Transverse colon (tissue), 4 donors: ENCODE measurements at regions not wholly inside any gene's neighbourhood (a gene's known extent, or its start where the extent isn't known, plus 50 kb on each side); places are given as distances from the start of the nearest gene placed in this dataset.
A peak's percentile ranks its signal among the peaks of the same experiment; 100 is the strongest.

Source experiments
- DNase-seq: peaks from one replicate; pipeline ENCODE4 v3.0.0-alpha.2; 2019
- H3K27ac ChIP-seq, 4 donors: fragments of 200-600 bp; sonication (generic); 2 replicates each; pipeline ENCODE4 v1.5.1; 2016 to 2018; ENCODE audit warnings: inconsistent platforms in 4 of 4
- H3K27me3 ChIP-seq: fragments of 200-600 bp; sonication (generic); 2 replicates; pipeline ENCODE4 v1.5.1; 2017; ENCODE audit warnings: inconsistent platforms
- H3K36me3 ChIP-seq, 4 donors: fragments of 200-600 bp; sonication (generic); 2 replicates each; pipeline ENCODE4 v1.5.1; 2017 to 2019; ENCODE audit warnings: inconsistent platforms in 4 of 4
- H3K4me1 ChIP-seq, 4 donors: fragments of 200-600 bp; sonication (generic); 2 replicates each; pipeline ENCODE4 v1.5.1; 2017 to 2020; ENCODE audit warnings: inconsistent platforms in 4 of 4
- H3K4me3 ChIP-seq, 4 donors: fragments of 200-600 bp; sonication (generic); 1 replicate in 1 of 4; 2 replicates in 3 of 4; pipeline versions ENCODE4 v1.5.1 to v1.6.1; 2017 to 2019; ENCODE audit warnings: inconsistent platforms in 4 of 4
- H3K9me3 ChIP-seq, 2 donors: fragments of 200-600 bp; sonication (generic); 2 replicates each; pipeline ENCODE4 v1.5.1; 2017 to 2019; ENCODE audit warnings: inconsistent platforms in 2 of 2
- CTCF ChIP-seq, 5 experiments: fragments of 200-600 bp in 3 of 5; fragments of 450-650 bp in 2 of 5; sonication (generic) in 3 of 5; IDR thresholded peaks; 1 replicate in 2 of 5; 2 replicates in 3 of 5; pipeline ENCODE4 v1.5.1; 2016 to 2017; ENCODE audit warnings: antibody characterized with exemption in 5 of 5, inconsistent platforms in 3 of 5, mild to moderate bottlenecking in 2 of 5, moderate library complexity in 1 of 5
- EP300 ChIP-seq: sonication (generic); formaldehyde crosslinking; IDR thresholded peaks from one replicate; pipeline ENCODE4 v1.6.1; 2017; ENCODE audit warnings: antibody characterized with exemption, low read depth
- POLR2A ChIP-seq: fragments of 450-650 bp; IDR thresholded peaks from one replicate; pipeline ENCODE4 v1.6.1; 2016; ENCODE audit warnings: antibody characterized with exemption, mild to moderate bottlenecking, moderate library complexity
- POLR2AphosphoS5 ChIP-seq, 3 donors: sonication (generic); formaldehyde crosslinking; IDR thresholded peaks; one replicate each; pipeline ENCODE4 v1.6.1; 2016; ENCODE audit warnings: antibody characterized with exemption in 3 of 3
- WGBS, 2 donors: methylation state at CpG; one replicate each; pipeline ENCODE4 v1.1.5; 2018; ENCODE audit warnings: low coverage in 1 of 2; 5-methylcytosine and 5-hydroxymethylcytosine counted together
- in situ Hi-C, 4 donors: fragments of 200-750 bp; cut with MboI; loops; one replicate each; pipeline versions ENCODE4 v1.15.0 to v1.15.1; 2017; ENCODE audit warnings: low sequenced_read_pairs in 3 of 4, low pct_ligation_motif_present in 1 of 4, low pct_unique_long_range_greater_than_20kb in 1 of 4
- intact Hi-C: fragments of 100-400 bp; cut with DNase I; formaldehyde crosslinking; loops from one replicate; pipeline ENCODE4 v1.15.1; 2023; ENCODE audit warnings: low total_unique reads

GRCh38 chr2:71927757-71928715 is 219.6 kb downstream of the CYP26B1 start:
- no peak overlapping the region for H3K27ac ChIP-seq
- H3K9me3 ChIP-seq = no peaks in the 10 kb centered on the region
- no peak for DNase-seq
- no peak overlapping the region for H3K4me3 ChIP-seq
- H3K27me3 ChIP-seq = no peaks in the 10 kb centered on the region
- TF ChIP-seq POLR2AphosphoS5 (IDR thresholded peaks at IDR 0.05) (no peak), CTCF (IDR thresholded peaks at IDR 0.05) (no peak), EP300 (no peak), POLR2A (no peak)
- WGBS, 2 donors = 74 to 82% methylated on average over 6 to 10 of the region's 10 CpGs
- in situ Hi-C loops (loop anchor here in 3 of 4 donors (10.0 to 25.0 kb wide), 5 partner anchors 217 to 809 kb away; partner anchors contain the start of gene CYP26B1 (in 1 of the 3)), intact Hi-C loops (no loop called here)
- H3K36me3 ChIP-seq = no peaks in the 10 kb centered on the region
- H3K4me1 ChIP-seq = peaks cover 10 to 23% (median 18%) of the 10 kb centered on the region in 4 donors

- H3K27me3 ChIP-seq = no peaks in the 10 kb centered on the region
- intact Hi-C loops = no loop called here
- DNase-seq = no peak
- H3K4me1 ChIP-seq = peaks cover 10 to 23% (median 18%) of the 10 kb centered on the region in 4 donors
- H3K4me3 ChIP-seq = no peak overlapping the region
- no peaks in the 10 kb centered on the region for H3K9me3 ChIP-seq
- in situ Hi-C loops = loop anchor here in 3 of 4 donors (10.0 to 25.0 kb wide), 5 partner anchors 218 to 810 kb away; partner anchors contain the start of gene CYP26B1 (in 1 of the 3)
- TF ChIP-seq EP300 (no peak), POLR2A (no peak), CTCF (IDR thresholded peaks at IDR 0.05) (no peak), POLR2AphosphoS5 (IDR thresholded peaks at IDR 0.05) (no peak)
- 78 to 89% methylated on average over 3 to 16 of the region's 16 CpGs for WGBS, 2 donors
- H3K27ac ChIP-seq = peak overlapping the region in 1 of 4 donors; percentile 56
- H3K36me3 ChIP-seq = no peaks in the 10 kb centered on the region
Observed at GRCh38 chr2:71926876-71927756, 220.5 kb downstream of the CYP26B1 start.

DNA sequence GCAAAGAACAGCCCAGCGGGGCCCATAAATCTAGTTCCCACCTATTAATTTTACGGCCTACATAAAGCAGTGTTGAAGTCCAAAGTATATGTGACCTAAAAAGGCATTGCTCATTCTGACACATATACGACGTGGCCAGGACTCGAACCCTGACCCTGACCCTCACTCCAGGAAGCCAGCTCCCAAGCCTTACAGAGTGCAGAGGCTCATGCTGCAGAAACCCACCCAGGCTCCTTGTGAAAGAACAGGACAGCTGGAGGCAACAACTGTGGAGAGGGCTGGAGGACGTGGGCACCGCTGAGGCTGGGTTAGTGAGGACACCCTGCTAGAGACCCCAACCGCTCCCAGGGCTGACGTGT is 221.6 kb downstream of the CYP26B1 start:
- Histone ChIP-seq H3K36me3 (no peaks in the 10 kb centered on the region), H3K4me3 (no peak overlapping the region), H3K27ac (peak overlapping the region in 3 of 4 donors; percentile 31 to 56 (median 41)), H3K9me3 (no peaks in the 10 kb centered on the region), H3K4me1 (peaks cover 10 to 23% (median 18%) of the 10 kb centered on the region in 4 donors), H3K27me3 (no peaks in the 10 kb centered on the region)
- WGBS, 2 donors = 65% methylated on average over 9 of the region's 9 CpGs; no CpG with 5 or more reads in 1 of the 2 donors
- intact Hi-C loops = no loop called here
- in situ Hi-C loops = loop anchor here in 3 of 4 donors (10.0 to 25.0 kb wide), 5 partner anchors 219 to 811 kb away; partner anchors contain the start of gene CYP26B1 (in 1 of the 3)
- peak; percentile 29 for DNase-seq
- TF ChIP-seq EP300 (peak; percentile 12), POLR2AphosphoS5 (IDR thresholded peaks at IDR 0.05) (peak in 1 of 3 donors; percentile 46), POLR2A (no peak)

- in situ Hi-C loops = loop anchor here in 3 of 4 donors (10.0 to 25.0 kb wide), 5 partner anchors 219 to 812 kb away; partner anchors contain the start of gene CYP26B1 (in 1 of the 3)
- H3K27ac ChIP-seq = peak overlapping the region in 3 of 4 donors; percentile 31 to 56 (median 41)
- intact Hi-C loops = no loop called here
- no peaks in the 10 kb centered on the region for H3K27me3 ChIP-seq
- H3K4me3 ChIP-seq = no peak overlapping the region
- WGBS, 2 donors = 63% methylated on average over 14 of the region's 14 CpGs; no CpG with 5 or more reads in 1 of the 2 donors
- TF ChIP-seq EP300 (no peak), POLR2AphosphoS5 (IDR thresholded peaks at IDR 0.05) (peak in 1 of 3 donors; percentile 32), POLR2A (no peak)
- H3K9me3 ChIP-seq = no peaks in the 10 kb centered on the region
- DNase-seq = no peak
- no peaks in the 10 kb centered on the region for H3K36me3 ChIP-seq
- H3K4me1 ChIP-seq = peaks cover 10 to 22% (median 17%) of the 10 kb centered on the region in 4 donors
Observed at GRCh38 chr2:71925268-71926088, 222.2 kb downstream of the CYP26B1 start.
